HL-60 (cell line): ENCODE measurements at regions not wholly inside any gene's neighbourhood (a gene's known extent, or its start where the extent isn't known, plus 50 kb on each side); places are given as distances from the start of the nearest gene placed in this dataset.

ENCODE experiments used
- DNase-seq, 2 experiments: peaks; one replicate each; pipeline ENCODE4 v3.0.0-alpha.2; 2010 to 2020; ENCODE audit warnings: low read depth in 1 of 2, low spot score in 1 of 2
- H3K27ac ChIP-seq: fragments of 250-450 bp; sonication (Bioruptor Pico); replicated peaks from 2 replicates; pipeline ENCODE4 v1.5.1; 2020; ENCODE audit warnings: mild to moderate bottlenecking, moderate library complexity
- H3K27me3 ChIP-seq: fragments of 250-450 bp; sonication (Bioruptor Pico); 2 replicates; pipeline ENCODE4 v1.5.1; 2021; ENCODE audit warnings: mild to moderate bottlenecking, moderate library complexity; ENCODE audit not compliant: insufficient read depth, poor library complexity, severe bottlenecking
- H3K4me3 ChIP-seq: replicated peaks from 2 replicates; pipeline ENCODE4 v1.5.1; 2011; ENCODE audit warnings: mild to moderate bottlenecking, control low read depth, low read length; ENCODE audit not compliant: insufficient read depth
- CTCF ChIP-seq: IDR thresholded peaks from one replicate; pipeline ENCODE4 v1.5.1; 2011; ENCODE audit warnings: low read length, control low read depth, inconsistent platforms; ENCODE audit not compliant: insufficient read depth
- GABPA ChIP-seq: IDR thresholded peaks from 2 replicates; pipeline ENCODE4 v1.6.1; 2012; ENCODE audit warnings: low read depth
- POLR2AphosphoS5 ChIP-seq: IDR thresholded peaks from 2 replicates; pipeline ENCODE4 v1.6.1; 2012; ENCODE audit warnings: low read depth
- REST ChIP-seq: IDR thresholded peaks from 2 replicates; pipeline ENCODE4 v1.6.1; 2012; ENCODE audit warnings: low read depth; ENCODE audit not compliant: insufficient replicate concordance
- SPI1 ChIP-seq: IDR thresholded peaks from 2 replicates; pipeline ENCODE4 v1.6.1; 2012; ENCODE audit warnings: low read depth, mild to moderate bottlenecking, borderline replicate concordance

GRCh38 chr1:187092104-187092503 lies 263.4 kb downstream of the PLA2G4A start:
- H3K4me3 ChIP-seq: no peak overlapping the region
- no peak for TF ChIP-seq REST
- TF ChIP-seq GABPA: no peak
- no peak for TF ChIP-seq POLR2AphosphoS5
- TF ChIP-seq SPI1: no peak
- TF ChIP-seq CTCF: no peak
- H3K27me3 ChIP-seq: no peaks in the 10 kb centered on the region
- no peak for DNase-seq
- no peak overlapping the region for H3K27ac ChIP-seq

GRCh38 chr1:187096689-187097088 lies 267.9 kb downstream of the PLA2G4A start:
- no peaks in the 10 kb centered on the region for H3K27me3 ChIP-seq
- H3K27ac ChIP-seq: no peak overlapping the region
- DNase-seq: no peak
- no peak overlapping the region for H3K4me3 ChIP-seq
- TF ChIP-seq CTCF (no peak), SPI1 (no peak), REST (no peak), GABPA (no peak), POLR2AphosphoS5 (no peak)

- TF ChIP-seq SPI1 (no peak), CTCF (no peak), REST (no peak), POLR2AphosphoS5 (no peak), GABPA (no peak)
- no peak for DNase-seq
- Histone ChIP-seq H3K27me3 (no peaks in the 10 kb centered on the region), H3K4me3 (no peak overlapping the region), H3K27ac (no peak overlapping the region)
Observed at GRCh38 chr1:187110351-187110750, 281.6 kb downstream of the PLA2G4A start.
